Breast epithelium (tissue), 3 donors: ENCODE measurements at regions not wholly inside any gene's neighbourhood (a gene's known extent, or its start where the extent isn't known, plus 50 kb on each side); places are given as distances from the start of the nearest gene placed in this dataset.

Experiments used
- POLR2A ChIP-seq: fragments of 450-650 bp; IDR thresholded peaks from one replicate; pipeline ENCODE4 v1.6.1; 2016; ENCODE audit warnings: antibody characterized with exemption, mild to moderate bottlenecking, moderate library complexity
- TF ChIP-seq, protein P1 (sequence below), 3 donors: fragments of 450-650 bp; IDR thresholded peaks; one replicate each; pipeline ENCODE4 v1.5.1; 2016 to 2017; ENCODE audit warnings: antibody characterized with exemption in 3 of 3, mild to moderate bottlenecking in 3 of 3, moderate library complexity in 3 of 3

DNA sequence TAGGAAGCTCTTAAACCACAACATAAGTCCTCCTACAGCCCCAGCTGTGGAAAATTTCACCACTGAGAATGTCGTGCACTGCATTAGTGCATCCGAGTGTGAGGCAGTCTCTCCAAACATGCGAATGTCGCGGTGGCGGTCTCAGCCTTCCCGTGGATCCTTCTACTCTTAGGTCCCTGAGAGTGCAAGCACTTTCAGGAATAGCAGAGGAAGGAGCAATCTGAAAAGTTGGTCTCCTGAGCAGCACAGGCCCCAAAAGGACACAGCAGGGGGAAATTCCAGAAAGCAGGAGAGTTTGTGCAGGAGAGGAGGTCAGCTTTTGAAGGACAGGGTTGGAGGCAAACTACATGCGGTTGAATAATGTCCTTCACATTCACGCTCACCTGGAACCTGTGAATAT lies 440.5 kb upstream of the SMIM21 start:
- TF ChIP-seq, protein P1, sequence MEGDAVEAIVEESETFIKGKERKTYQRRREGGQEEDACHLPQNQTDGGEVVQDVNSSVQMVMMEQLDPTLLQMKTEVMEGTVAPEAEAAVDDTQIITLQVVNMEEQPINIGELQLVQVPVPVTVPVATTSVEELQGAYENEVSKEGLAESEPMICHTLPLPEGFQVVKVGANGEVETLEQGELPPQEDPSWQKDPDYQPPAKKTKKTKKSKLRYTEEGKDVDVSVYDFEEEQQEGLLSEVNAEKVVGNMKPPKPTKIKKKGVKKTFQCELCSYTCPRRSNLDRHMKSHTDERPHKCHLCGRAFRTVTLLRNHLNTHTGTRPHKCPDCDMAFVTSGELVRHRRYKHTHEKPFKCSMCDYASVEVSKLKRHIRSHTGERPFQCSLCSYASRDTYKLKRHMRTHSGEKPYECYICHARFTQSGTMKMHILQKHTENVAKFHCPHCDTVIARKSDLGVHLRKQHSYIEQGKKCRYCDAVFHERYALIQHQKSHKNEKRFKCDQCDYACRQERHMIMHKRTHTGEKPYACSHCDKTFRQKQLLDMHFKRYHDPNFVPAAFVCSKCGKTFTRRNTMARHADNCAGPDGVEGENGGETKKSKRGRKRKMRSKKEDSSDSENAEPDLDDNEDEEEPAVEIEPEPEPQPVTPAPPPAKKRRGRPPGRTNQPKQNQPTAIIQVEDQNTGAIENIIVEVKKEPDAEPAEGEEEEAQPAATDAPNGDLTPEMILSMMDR (IDR thresholded peaks at IDR 0.05), result no peak
- no peak for TF ChIP-seq POLR2A
